ENCODE measurements at regions not wholly inside any gene's neighbourhood (a gene's known extent, or its start where the extent isn't known, plus 50 kb on each side); places are given as distances from the start of the nearest gene placed in this dataset.

DNA sequence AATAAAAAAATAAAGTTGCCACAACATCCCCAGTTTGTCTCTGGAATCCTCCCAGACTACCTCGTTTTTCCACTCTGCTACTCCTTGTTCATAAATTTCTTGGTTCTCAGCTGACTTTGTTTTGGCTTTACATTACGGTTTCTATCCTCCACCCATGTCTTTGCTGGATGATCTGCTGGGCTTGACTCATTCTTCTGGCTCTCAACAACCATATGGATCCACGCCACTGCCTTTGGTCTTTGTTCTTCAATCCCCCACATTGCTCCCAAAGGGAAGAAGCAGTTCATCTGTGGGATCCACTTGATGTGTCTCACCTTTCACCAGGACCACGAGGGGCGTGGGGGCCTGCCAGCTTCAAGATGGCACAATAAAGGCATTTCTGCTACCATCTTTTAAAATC lies 67.1 kb upstream of the NBL1 start:
- TF ChIP-seq EZH2phosphoT487 (IDR thresholded peaks at IDR 0.05; ENCODE audit: insufficient read depth, low read depth): no peak
- TF ChIP-seq EZH2 (IDR thresholded peaks at IDR 0.05; ENCODE audit: insufficient read depth, poor library complexity, severe bottlenecking): no peak

Data from GM23248 (cell line).